GM21529 (cell line): ENCODE measurements at regions not wholly inside any gene's neighbourhood (a gene's known extent, or its start where the extent isn't known, plus 50 kb on each side); places are given as distances from the start of the nearest gene placed in this dataset.

Experiments
- ATAC-seq: cut with Tn5 transposase; IDR thresholded peaks from one replicate; pipeline ENCODE4 v1.9.1; 2021; ENCODE audit not compliant: unreplicated experiment

DNA sequence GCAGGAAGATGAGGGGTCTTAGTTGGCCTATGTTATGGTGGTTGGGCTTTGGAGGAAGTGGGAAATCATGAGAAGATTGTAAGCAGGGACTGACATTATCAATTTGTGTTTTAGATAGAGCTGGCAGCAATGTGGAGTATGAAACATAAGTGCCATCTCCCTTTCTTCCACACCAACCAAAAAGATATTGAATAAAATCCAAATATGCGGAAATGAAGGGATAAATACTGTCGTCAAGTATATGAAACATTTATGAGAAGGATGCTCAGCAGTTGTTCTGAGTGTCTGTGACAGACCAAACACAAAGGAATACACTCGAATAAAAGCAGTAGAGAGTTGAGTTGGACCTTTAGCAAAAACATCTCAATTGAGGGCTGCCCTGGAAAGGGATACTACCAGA lies 1090.0 kb upstream of the ZEB2 start:
- ATAC-seq: no peak

DNA sequence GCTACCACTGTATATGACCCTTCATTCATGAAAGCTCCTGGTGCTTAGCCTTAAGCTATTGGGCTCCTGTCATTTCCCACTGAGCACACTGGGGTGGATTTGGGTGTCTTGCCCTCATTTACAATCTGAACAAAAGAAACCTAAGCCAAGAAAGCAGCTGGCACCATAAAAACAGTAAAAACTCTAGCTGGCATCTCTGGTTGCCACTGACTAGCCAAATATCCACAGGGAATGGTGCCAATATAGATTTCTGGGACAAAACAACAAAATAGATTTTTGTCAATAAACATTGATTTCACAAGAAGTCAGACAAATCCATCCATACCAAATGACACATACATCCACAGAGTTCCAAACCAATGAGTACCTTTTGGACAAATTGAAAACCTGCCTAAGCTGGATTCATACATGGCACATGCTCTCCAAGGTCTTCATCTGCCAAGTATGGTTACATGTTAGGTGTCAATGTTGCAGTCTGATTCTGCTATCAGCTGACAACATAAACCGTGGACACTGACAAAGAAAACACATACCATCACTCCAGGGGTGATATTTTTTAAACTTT lies 1081.5 kb upstream of the ZEB2 start:
- no peak for ATAC-seq

DNA sequence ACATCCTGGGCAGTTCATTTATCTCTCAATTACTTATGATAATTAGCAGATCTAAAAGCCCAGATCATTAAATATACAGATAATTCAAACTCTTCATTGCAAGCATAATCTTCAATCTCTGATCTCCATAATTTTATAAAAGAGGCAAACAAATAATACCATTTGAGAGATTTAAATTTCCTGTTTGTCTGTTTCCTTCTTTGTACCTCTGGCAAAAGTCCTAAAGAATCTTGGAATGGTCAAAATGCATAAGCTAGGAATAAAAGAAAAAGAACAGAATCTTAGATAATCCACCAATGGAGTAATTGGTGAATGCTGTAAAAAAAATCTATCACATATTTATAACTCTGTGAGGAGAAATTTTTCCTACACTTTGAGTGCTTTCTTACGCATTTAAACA lies 1080.9 kb upstream of the ZEB2 start:
- no peak for ATAC-seq

DNA sequence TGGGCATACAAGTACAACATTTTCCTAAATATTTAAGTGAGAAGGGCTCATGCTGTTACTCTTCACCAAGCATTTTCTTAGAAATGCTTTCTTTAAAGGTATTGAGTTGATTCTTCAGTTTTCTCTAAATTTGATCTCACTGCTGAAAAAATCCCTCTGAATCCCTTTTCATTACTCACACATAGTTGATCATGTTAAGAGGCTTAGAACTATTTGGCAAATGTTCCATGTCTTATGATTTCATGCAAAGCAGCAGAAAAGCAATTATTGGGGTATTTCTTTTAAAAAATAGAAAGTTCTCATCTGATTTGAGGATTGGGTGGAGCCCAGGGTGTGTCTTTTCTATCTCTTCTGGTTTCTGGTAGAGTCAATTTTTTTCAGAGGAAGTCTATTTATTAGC lies 1079.8 kb upstream of the ZEB2 start:
- no peak for ATAC-seq

DNA sequence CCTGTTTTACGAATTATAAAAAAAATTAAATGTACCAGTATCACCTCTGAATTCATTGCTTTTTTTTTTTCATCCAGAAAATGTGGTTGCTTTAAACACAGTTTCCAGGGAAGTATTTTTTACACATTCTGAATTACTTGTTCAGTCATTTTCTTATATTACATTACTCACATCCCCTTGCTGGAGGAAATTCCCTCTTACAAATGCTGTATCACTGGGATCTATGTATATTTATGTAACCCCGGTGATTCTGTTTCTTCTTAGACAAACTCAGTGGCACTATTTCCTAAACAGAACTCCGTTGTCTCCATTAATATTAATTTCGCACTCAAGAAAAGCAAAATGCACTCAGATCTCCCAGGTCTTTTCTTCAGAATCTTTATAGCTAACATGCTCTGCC lies 1078.5 kb upstream of the ZEB2 start:
- ATAC-seq: no peak

DNA sequence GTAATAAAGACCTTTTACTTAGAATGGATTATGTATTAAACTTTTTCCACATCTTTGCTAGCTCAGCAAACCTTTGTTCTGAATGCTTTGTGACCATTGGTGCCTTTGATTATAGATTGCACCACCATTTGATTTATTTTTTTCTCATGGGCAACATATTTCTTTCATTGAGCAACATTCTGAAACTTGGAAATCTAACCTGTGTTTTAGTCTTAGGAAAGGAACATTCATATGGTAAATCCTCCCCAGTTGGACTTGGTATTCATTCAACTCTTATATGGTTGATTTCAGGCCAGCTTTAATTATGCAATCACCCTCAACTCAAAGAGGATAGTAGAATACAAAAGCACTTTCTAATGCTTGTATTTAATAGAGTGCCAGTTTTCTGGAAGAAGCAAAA lies 1077.9 kb upstream of the ZEB2 start:
- ATAC-seq: no peak

DNA sequence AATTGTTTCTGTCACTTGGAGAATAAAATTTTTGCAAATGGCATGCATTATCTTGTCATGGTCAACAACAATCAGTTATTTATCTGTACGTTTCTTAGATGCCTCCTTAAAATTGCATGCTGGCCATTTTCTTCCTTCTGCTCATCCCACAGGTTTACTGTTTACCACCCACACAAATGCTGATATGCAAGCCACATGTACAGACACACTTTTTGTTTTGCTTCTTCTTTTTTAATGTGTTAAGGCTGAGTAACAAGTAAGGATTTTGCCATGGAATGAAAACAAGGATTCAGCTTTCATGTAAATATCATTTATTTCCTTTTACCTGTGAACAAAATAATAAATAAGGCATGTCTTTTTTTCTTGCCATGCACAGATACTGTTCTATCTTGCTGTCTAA lies 1077.1 kb upstream of the ZEB2 start:
- peak; percentile 25 for ATAC-seq

DNA sequence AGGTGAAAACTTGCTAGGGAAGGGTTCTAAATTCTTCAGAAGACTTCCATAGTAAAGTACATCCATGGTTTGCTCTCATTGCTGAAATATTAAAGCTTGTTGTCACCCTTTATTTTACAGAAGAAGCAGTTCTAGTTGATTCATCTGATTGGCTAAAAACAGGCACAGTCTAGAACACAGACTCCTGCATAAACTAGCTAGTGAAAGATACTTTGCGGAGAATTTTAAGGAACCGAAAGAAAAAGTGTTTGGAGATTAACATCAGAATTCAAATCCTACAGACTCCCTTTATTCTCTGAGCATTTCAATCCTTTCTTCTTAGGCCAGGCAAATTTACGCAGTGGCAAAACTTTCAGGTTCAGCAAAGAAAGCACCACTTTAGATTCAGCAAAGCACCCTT lies 1076.5 kb upstream of the ZEB2 start:
- ATAC-seq: no peak

DNA sequence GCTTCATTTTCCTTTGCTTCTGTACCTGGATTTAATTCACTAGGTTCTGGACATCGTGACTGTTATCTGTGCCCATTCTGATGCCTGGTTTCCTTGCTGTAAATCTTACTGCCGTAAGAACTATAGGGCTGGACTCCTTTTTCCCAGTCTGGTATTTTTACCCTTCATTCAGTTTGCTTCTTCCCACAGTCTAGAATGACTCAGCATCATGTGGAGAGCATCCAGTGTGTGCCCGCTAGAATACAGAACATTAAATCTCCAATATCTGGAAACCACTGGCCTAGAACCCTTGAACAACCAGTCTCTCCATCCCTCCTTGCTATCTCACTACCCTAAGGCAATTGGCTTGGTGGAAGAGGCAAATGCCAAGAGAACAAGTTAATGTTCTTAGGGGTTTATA lies 1075.4 kb upstream of the ZEB2 start:
- ATAC-seq: no peak

DNA sequence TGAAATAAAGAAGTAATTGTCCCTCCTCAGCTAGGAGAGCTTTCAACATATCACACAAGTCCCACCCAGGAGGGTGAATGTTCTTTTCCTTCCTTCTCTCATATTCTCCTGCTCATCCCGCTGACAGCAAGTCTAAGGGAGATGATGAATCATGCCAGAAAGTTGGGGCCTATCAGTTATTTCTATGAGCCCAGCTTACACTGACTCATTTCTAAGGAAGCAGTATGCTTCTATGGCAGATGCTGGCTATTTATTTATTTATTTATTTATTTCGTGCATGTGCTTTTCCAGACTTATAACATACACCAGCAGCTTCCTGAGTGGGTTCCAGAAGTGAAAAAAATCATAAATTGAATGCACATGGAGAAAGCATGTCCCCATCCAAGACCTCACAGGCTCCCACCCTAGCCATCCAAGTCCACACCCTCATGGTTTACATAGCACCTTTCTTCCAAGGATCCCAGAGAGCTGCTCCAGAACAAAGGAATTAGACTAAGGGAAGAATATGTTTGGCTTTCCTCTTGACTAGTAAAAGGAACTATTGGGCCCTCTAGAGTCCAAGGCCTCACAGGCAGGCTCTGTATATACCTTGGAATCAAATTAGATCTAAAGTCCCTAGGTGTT lies 1074.2 kb upstream of the ZEB2 start:
- ATAC-seq: no peak

DNA sequence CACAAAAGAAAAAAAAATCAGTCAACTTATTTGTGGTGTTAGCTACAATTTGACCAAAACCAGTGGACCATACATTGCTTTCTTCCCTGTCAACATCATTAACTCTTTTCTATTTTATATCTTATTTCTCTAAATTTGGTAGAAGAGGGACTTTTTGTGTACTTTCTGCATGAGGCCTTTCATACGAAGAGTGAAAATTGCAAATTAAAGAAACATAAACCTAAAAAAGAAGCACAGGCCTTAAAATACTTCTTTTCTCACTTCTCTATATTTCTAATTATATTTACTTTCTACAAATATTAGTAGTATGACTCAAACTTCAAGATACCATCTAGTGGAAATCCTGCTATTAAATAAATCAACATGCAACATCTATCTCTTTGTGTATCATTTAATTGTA lies 1073.4 kb upstream of the ZEB2 start:
- peak; percentile 58 for ATAC-seq

DNA sequence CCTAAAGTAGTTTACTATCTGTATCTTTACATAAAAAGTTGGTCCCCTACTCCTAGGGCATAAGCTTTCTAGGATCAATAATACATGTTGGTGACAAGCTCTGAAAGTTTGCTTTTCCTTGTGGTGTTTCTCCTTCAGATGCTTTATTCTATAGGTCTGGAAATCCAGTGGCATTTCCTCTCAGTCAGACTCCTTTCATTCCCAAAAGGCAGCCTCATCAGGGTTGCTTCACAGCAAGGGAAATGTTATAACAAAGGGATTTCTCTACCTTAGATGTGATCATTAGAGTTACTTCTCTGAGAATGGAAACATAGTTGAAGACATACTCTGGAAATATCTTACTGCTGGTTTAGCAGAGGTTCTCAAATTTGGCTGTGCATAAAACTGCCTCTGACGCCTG lies 1072.4 kb upstream of the ZEB2 start:
- no peak for ATAC-seq

DNA sequence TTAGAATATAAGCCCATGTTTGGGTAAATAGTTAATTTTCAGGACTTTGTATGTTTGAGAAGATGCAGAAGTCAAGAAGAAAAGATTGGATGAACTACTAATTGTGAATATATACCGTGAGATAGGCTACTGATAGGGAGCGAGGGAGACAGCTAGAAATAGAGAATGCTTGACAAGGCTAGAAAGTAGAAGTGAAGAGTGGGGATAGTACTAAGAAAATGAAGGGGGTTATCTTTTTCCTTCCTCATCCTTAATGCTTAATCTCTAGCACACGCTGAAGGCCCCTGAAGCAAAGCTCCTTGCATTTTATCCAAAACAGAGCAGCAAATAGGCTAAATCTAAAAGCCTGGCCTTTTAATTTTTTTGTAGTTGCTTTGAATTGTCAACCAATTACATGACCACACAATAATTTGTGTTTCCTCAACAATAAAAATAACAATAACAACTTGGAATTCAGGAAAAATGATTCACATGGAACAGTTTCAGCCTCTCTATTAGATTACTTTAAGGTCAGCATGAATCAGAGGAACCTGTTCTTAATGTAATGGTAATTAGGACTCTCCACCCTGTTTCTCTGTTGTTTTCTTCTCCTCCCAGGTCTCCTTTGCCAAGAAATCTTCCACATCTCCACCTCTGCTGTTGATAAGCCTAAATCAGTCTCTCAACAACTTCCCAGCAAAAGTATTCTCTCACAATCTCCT lies 1071.3 kb upstream of the ZEB2 start:
- ATAC-seq: no peak

DNA sequence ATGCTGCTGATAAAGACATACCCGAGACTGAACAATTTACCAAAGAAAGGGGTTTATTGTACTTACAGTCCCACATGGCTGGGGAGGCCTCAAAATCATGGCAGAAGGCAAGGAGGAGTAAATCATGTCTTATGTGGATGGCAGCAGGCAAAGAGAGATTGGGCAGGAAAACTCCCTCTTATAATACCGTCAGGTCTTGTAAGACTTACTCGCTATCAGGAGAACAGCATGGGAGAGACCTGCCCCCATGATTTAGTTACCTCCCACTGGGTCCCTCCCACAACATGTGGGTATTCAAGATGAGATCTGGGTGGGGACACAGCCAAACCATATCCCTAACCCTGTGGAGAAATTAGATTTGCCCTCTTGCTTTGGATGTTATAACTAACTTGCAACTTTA lies 1068.0 kb upstream of the ZEB2 start:
- ATAC-seq: no peak

DNA sequence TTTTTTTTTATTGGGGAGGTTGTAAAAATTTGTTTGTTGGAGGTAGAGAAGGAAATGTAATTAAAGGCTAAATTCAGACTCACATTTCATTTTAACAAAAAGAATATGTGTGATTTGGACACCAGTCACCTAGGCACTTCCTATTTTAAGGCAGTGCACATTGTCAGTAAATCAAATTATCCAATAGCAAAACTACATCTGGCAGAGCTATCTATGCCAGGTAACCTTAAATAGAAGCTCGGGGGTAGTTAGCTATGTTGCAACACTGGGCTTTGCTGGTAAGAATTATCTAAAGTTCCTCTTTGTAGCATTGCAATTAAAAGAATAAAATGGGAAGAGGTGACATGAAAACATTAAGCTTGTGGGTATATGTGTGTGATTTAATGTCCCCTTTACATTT lies 1064.4 kb upstream of the ZEB2 start:
- no peak for ATAC-seq

DNA sequence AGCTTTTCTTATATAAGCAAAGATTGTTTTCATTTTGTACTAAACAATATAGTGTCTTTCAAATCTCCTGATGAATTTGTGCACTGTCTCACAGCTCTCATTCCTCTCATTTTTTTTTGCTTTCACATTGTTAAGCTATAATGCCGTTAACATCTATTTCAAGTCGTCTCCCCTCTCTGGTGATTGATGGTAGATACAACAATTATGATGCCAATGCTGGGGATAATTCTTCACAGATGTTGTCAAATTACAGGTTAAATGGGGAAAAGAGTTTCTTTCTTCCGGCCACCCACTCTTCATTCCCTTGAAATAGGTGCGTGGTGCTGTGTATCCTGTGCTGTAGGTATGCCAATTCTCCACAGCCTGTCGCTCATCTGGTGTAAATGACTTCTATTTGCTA lies 1053.7 kb upstream of the ZEB2 start:
- no peak for ATAC-seq

DNA sequence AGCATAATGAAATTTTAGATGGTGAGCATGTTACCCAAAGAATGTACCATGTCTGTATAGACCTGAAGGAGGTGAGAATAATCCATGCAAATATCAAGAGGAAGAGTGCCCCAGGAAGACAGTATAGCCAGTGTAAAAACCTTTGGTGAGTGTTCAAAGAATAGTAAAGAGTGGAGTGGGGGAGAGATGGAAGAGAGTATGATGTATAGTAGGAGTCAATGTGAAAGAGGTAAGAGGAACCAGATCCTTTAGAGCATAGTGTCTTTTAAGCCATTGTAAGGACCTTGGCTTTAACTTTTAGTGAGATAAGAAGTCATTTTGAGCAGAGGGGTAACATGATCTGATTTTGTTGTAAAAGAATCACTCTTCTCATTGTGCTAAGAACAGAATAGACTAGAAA lies 1052.3 kb upstream of the ZEB2 start:
- ATAC-seq: no peak

DNA sequence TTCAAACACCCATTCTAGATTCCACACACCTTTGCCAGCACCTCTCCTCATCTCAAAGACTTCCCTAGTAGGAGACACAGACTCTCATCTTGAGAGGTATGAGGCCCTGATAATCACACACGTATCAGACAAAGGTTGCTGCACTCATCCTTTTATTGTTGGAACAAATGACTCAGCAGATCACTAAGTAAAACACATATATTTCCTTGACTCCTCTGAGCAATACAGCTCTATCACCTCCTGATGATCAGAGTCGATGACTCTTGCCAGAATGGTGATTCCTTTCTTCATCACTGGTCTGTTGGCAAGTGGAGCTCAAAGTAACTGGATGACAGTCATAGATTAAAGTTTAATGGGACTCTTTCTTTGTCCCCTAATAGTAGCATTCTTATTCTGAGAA lies 1049.2 kb upstream of the ZEB2 start:
- no peak for ATAC-seq

DNA sequence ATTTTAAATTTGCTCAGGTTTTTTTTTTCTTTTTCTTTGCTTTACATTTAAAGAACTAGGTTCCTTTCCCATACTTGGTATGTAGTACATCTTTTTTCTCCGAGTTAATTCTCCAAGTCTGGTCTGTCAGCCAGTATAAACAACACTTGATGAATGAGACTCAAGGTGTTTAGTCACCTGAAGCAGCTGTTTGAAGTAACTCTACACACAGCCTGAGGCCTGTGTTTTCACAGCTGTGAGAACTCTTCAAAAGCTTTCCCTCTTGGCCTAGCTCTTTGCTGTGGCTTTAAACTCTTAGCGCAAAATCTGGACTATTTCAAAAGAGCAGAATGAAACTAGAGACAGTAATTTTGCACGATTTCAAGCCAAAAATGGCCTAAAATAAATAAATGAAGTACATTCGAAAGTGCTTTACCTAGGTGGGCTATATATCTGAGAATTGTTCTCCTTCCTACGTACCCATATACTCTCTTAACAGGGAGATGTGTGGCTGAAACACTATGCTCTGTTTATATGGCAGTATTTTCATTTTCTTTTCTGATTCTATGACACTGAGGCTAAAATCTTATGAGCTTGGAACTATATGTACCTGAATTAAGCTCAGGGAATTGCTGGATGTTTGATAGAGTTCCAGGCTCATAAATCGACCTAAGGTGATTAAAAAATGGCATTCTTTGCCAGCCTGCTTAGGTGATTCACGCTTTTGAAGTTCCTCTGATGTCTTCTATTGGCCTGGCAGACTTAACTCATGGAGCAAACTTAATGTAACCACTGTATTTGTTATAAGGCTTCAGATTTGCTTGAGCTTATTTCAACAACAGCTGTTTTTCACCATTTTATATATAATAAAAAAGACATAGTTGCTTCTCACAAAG lies 1044.1 kb upstream of the ZEB2 start:
- no peak for ATAC-seq

DNA sequence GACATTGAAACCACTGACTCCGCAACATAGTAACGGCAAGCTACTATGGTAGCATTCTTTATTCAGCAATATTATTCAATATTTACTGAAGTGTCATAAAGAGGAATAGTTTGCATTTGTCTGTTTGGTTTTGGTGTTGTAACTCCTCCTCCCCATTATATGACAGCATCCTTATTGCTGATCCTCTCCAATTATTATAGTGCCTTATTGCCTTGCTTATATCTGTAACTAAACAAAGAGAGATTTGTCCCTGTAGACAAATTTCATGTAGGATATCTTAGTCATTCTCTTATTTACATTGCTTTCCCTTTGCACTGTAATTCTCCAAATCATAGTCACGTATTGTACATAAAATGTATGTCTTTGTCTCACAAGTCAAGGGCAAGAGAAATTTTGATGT lies 1041.2 kb upstream of the ZEB2 start:
- no peak for ATAC-seq

DNA sequence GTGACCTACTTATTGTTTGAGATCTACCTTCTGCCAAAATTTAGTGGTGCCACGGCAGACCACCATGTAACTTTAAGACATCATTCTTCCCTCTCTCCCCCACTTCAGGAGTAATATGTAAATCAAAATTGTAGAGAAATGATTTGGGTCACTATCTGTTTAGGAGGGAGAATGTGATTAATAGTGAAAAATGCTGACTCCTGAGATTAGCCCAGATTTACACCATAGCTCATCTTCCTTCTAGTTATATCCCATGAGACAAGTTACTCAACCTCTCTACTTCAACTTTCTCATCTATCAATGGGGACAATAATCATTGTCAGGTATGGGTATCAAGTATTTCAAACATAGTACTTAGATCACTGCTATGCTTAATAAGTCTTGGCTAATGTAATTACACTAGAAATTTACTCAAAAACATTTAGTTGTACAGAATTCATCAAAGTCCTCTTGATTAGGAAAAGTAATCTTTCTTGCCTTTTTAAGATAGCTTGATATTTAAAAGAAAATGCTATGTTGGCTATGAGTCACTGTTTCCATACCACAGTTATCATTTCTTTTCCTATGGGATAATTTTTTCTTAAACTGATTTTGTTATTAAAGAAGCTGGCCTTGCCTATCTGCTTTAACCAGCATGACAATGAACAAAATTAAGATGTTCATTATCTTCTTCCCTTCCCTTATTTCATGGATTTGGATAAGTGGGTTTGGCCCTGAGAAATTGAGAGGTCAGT lies 1038.9 kb upstream of the ZEB2 start:
- ATAC-seq: no peak
